ENCODE measurements at regions not wholly inside any gene's neighbourhood (a gene's known extent, or its start where the extent isn't known, plus 50 kb on each side); places are given as distances from the start of the nearest gene placed in this dataset.

GRCh38 chr20:4509825-4510522 is 176.3 kb upstream of the PRNP start:
- DNase-seq: no peak

GRCh38 chr20:4508773-4509172 is 177.5 kb upstream of the PRNP start:
- DNase-seq: no peak

GRCh38 chr20:4507288-4507719 is 179.0 kb upstream of the PRNP start:
- DNase-seq: no peak

- no peak for DNase-seq
Observed at GRCh38 chr20:4504814-4505213, 181.4 kb upstream of the PRNP start.

DNA sequence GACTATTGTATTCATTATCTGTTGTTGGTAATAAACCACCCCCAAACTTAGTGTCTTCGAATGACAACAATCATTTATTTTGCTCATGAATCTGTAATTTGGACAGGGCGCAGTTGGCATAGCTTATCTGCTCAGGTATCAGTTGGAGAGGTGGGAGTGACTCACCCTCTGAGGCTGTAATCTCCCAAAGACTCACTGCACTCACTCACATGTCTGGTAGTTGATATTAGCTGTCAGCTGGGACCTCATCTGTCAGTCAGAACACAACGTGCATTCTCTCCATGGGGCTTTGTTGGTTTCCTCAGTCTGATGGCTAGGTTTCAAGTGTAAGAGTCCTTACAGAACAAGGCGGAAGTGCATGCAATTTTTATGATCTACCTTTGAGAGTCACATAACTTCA is 183.5 kb upstream of the PRNP start:
- no peak for DNase-seq

DNA sequence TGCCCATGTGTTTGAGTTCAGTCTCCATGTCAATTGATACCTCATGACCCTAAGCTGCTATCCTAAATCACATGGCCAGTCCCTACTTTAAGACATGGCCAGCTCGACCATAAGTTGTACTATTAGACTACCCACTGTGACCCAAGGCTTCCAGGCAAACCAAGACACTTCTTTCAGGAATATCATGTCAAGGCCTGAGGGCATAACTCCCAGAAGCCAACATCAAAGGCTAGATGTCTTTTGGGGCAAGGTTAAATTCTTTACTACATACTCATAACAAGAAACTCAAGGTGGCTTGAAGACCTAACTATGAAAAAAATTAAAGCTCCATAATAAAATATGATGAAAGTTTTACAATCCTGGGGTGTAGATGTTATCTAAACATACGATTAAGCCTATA is 192.9 kb upstream of the PRNP start:
- no peak for DNase-seq

DNA sequence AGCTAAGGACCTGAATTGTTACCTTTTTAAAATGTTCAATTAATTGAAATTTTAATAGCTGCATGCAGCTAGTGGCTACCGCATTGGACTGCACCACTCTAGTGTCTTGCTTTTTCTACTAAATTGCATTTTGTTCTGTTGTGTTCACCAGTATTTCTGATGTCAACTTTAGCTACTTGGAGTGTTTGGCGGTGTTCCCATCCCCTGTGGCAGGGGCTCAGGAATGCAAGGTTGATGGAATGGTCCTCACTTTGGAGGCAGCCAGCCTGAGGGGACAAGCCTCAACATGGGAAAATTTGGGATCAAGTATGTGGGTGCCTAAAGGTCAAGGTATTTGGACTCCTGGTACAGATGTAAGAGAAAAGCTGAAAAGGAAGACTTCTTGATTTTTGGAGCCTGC is 194.6 kb upstream of the PRNP start:
- DNase-seq: no peak

DNA sequence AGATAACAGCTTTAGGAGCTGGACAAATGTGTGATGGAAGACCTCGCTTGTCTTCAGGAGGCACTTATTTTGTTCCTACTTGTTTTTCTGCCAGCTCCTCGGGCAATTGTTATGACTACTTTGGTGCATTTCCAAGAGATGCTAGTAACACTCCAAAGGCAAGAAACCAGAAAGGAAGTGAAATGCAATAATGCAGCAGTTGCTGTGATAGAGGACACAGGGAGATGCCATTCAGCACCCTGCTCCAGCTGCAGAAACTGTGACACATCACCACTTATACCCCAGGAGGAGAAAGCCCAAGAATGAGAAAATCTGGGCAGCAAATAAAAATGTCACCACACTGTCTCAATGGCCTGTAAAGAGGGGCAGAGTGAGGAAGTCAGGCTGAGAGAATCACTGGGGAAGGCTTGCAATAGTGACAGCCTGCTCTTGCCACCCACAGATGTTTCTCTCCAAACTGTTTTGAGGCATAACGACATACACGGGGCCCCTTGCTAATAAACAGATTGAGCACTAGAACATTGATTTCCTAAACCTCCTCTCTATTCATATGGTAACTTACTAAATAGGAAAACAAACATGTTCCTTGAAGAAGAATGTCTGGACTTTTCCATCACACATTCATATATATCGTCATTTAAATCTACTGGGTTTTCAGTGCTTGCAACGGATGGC is 195.5 kb upstream of the PRNP start:
- no peak for DNase-seq

DNA sequence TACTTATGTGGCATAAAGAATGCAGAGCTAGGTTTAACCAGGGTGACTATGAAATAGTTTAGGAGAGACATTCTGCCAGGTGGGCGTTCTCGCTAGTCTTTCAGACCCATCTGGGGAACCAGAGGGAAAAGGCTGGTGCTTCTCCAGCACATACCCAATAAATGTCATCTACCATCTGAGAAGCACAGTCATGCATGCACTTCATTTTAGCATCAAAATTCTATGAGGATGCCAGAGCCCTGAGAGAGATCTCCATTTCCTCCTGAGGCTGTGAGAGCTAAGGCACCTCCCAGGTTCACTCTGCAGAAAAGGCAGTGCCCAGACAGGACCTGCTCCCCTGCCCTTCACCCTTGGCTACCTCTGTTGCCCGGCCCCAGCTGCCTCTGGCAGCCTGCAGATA is 196.2 kb upstream of the PRNP start:
- DNase-seq: no peak

- no peak for DNase-seq
Observed at GRCh38 chr20:4488407-4489339, 197.6 kb upstream of the PRNP start.

DNA sequence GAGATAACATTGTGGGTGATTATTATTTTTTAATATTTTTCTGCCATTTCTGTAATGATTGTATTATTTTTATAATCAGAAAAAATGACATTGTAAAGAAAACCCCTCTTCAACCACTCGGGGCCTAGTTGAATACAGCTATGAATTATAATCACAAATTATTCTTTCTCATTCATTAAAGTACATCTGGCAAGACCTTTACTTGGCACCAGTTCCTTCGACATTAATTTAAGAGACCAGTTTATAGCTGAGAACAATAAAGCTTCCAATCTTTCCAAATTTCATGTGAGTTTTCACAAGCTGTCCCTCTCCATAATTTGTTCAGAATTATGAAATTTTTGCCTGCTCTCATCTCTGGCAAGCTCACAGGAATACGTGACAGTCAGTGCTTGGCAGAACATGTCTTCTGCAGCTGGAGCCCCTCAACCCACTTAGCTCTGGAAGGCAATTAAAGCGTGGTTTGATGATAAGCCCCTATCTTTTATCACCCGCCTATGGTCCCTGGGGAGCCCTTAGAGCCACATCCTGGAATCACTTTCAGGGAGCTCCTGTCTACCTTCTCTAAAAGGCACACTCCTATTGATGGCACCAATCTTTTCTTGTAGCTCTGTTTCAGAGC is 201.8 kb upstream of the PRNP start:
- no peak for DNase-seq

GRCh38 chr20:4483961-4484360 is 202.3 kb upstream of the PRNP start:
- no peak for DNase-seq

- DNase-seq: no peak
Observed at GRCh38 chr20:4483486-4483885, 202.8 kb upstream of the PRNP start.

DNA sequence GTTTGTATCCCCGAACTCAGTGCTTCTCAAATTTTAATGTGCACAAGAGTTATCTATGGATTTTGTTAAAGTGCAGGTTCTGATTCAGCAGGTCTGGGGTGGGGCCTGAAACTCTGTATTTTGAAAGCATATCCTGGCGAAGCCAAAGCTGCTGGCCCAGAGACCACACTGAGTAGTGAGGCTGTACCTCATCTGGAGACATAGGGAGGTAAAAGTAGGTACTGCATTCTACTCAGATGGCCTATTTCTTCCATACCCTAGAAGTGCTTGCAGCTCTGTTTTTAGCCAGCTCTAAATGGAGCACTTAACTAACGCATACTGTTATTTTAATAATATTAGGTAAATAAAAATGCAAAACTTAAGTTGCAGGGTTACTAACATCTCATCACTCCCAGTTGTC is 206.2 kb upstream of the PRNP start:
- no peak for DNase-seq

DNA sequence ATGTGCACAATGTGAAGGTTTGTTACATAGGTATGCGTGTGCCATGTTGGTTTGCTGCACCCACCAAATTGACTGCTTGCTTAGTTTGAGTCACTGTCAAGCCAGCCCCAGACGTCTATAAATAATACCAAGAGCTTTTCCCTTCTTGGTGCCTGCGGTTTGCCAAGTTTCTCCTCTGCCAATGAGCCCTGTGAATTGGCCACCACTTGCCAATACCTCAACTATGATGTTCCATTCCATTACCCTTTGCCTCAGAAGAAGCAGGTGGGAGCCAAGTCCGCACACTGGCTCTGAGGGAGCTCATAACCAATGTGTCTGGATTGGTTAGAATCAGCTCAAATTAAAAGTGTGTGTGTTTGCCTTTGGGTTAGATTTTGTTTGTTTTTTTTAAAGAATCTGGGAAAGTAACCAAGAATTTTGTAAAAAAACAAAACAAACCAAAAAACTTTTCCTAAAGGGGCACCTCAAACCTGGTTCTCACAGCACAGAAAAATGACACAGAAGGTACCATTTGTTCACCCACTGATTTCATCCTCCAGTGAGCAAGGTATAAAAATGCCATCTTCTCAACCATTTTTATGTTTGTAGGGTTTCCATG is 209.3 kb upstream of the PRNP start:
- no peak for DNase-seq

DNA sequence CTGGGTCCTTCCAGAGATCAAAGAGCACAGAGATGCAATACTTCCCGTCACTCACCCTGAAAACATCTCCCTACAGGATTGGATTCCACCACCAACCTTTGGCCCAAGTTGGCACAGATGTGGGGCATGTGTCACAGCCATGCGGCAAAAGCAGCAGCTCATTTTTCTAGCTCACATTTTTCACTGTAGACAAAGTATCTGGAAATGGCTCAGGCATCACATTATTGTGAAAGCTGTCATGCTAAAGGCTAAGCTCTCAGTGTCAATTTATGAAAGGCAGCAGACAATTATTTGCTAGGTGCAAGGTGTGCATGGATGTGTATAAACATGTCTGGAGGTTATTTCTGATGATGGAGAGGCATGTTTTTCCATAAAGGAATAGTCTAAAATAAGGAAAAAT is 213.3 kb upstream of the PRNP start:
- no peak for DNase-seq

- no peak for DNase-seq
Observed at GRCh38 chr20:4471221-4471620, 215.0 kb upstream of the PRNP start.

DNA sequence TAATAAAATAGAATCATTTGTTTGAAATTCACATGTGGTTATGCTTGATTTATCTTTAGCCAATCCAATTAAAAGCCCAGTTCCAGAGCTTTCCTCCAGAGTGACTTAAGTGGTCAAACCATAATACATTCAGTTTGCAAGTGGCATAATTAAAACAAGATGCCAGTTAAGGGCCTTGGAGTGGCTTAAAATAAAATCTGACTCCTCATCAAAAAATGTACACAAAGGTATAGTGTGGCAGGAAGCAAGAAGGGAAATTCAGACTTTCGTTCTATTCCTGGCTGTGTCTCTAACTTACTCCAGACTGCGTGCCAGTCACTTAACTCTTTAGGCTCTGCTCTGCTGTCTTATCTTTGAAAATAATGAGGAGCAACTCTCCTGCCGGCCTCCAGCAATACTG is 215.9 kb upstream of the PRNP start:
- DNase-seq: no peak

DNA sequence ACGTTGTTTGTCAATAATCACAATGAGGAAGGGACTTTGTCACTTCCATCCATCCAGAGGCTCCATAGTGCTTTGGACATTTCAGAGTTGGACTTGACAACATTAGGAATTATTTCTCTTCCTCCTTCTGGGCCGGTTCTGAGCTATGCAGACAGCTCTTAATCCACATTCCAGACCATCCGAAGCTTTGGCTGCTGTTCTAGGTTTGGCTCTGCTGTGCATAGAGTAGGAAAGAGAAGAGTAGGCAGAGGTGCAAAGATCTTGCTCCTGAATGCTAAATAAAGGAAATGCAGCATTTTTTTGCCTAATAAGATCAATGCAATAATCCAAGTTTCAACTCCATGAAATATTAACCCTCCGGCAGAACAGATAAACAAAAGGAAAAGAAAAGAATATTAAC is 216.3 kb upstream of the PRNP start:
- no peak for DNase-seq

- no peak for DNase-seq
Observed at GRCh38 chr20:4468114-4468513, 218.1 kb upstream of the PRNP start.

DNA sequence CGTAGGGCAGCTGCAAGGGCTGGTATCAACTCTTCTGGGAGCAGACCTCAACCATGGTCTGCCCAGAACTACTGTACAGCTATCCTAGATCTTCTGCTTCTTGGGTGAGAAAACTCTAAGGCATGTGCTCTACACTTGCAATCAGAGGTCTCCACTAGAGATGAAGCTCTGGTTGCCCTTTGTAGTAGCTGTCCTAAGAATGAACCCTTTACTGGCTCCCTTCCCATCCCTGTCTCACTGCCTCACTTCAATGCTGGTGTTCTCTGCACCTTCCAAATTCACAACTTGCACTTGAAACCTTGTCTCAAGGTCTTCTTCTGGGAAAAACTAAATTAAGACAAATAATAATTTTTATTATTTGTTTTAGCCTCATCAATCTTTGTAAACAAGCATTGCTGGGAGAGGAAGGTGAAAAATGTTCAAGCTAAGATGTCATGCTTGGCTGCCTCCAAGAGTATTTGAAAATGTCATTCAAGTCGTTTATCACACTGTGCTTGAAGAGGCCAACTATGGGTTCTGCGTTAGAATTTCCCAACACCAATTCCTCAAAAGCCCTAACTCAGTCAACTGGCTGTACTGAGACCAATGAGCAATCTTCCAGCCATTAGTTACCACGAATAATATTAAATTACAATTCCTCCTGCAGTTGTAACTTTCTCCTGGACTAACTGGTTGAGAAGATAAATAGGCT is 216.9 kb upstream of the ADRA1D start:
- no peak for DNase-seq

DNA sequence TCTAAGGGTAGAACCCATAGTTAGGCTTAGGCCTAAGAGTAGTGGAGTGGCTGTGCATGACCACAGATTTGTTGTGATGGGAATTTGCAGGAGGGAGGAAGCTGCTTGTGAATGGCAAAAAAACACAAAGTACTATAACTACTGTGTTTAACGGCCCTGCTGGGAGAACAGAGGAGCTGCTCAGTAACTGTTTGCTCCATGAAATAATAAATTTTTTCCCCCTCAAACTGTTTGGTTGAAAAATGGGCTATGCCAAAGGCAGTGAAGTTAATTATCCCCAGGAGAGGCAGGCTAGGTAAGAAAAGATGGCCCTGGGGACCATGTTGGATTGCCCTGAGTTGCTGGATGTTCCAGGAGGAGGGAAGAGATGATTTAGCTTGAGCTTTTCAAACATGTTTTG is 216.1 kb upstream of the ADRA1D start:
- DNase-seq: no peak

Measured in activated CD8-positive, alpha-beta memory T cell treated with anti-CD3 and anti-CD28 coated beads, Interleukin-2, amount 50 U/mL, for 4 hours (primary cell).